Ovary (tissue), 3 donors: ENCODE measurements at regions not wholly inside any gene's neighbourhood (a gene's known extent, or its start where the extent isn't known, plus 50 kb on each side); places are given as distances from the start of the nearest gene placed in this dataset.
"Not testable (repeated sequence)": the region's sequence is repeated elsewhere in the genome, so short reads cannot be mapped to it uniquely, and the experiment has no call there.

ENCODE experiments used
- POLR2A ChIP-seq: fragments of 450-650 bp; IDR thresholded peaks from one replicate; pipeline ENCODE4 v1.6.1; 2017; ENCODE audit warnings: antibody characterized with exemption, mild to moderate bottlenecking, moderate library complexity
- TF ChIP-seq, protein P1 (sequence below), 3 donors: fragments of 450-650 bp in 2 of 3; fragments of 200-600 bp in 1 of 3; IDR thresholded peaks; one replicate each; pipeline versions ENCODE4 v1.5.1 to v1.8.0; 2016 to 2022; ENCODE audit warnings: antibody characterized with exemption in 3 of 3, mild to moderate bottlenecking in 1 of 3
- donor health status: DM: no; HTN: no; CAD: no.

GRCh38 chr7:94194426-94194825 lies 190.3 kb upstream of the BET1 start:
- TF ChIP-seq POLR2A: not testable (repeated sequence)
- TF ChIP-seq, protein P1, sequence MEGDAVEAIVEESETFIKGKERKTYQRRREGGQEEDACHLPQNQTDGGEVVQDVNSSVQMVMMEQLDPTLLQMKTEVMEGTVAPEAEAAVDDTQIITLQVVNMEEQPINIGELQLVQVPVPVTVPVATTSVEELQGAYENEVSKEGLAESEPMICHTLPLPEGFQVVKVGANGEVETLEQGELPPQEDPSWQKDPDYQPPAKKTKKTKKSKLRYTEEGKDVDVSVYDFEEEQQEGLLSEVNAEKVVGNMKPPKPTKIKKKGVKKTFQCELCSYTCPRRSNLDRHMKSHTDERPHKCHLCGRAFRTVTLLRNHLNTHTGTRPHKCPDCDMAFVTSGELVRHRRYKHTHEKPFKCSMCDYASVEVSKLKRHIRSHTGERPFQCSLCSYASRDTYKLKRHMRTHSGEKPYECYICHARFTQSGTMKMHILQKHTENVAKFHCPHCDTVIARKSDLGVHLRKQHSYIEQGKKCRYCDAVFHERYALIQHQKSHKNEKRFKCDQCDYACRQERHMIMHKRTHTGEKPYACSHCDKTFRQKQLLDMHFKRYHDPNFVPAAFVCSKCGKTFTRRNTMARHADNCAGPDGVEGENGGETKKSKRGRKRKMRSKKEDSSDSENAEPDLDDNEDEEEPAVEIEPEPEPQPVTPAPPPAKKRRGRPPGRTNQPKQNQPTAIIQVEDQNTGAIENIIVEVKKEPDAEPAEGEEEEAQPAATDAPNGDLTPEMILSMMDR (IDR thresholded peaks at IDR 0.05): not testable (repeated sequence)
